NOMO-1 treated with dmso at 0.1 percent for 144 hours (cell line): ENCODE measurements at regions not wholly inside any gene's neighbourhood (a gene's known extent, or its start where the extent isn't known, plus 50 kb on each side); places are given as distances from the start of the nearest gene placed in this dataset.
A peak's percentile ranks its signal among the peaks of the same experiment; 100 is the strongest.
"Not testable (repeated sequence)": the region's sequence is repeated elsewhere in the genome, so short reads cannot be mapped to it uniquely, and the experiment has no call there.

ENCODE experiments used
- DNase-seq: peaks from one replicate; lab custom pipeline; 2025; ENCODE audit not compliant: unreplicated experiment; lab: John Stamatoyannopoulos, UW

GRCh38 chr6:169918239-169918953 lies 167.0 kb downstream of the ERMARD start:
- no peak for DNase-seq

- DNase-seq, result no peak
Measured at GRCh38 chr6:169917153-169917552, 165.7 kb downstream of the ERMARD start.

DNA sequence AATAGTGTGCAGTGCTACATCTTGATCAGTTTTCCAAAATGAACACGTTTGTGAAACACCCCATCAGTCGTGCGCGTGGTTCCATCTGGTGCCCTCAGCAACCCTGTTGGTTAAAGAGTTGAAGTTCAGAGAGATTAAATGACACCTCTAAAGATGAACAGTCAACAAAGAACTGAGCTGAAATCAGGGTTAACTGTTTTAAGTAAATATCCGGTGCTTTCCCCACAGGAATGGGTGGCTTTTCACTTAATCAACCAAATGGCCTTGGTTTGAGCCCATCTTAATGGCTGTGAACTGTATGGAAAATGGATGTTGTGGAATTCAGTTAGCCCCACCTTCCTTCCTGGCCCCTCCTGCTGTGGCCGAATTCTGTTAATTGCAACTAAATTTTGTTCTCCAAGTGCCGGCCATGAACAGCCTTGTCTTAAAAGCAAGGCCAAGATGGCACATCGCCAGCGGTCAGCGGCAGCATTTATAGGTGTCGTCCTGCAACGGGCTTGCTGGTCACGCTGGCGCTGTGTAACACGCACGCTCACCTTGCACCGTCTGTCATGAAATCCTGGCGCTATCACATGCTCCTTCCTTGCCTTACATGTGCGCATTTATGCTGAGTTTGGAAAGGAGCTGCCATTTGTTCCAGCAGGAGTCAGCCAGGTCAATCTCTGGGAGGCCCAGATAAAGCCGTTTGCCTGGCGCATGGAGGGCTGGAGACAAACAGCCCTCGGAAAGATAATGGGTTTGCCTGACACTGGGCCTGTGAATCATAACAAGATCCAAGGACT lies 164.5 kb downstream of the ERMARD start:
- DNase-seq, result no peak

DNA sequence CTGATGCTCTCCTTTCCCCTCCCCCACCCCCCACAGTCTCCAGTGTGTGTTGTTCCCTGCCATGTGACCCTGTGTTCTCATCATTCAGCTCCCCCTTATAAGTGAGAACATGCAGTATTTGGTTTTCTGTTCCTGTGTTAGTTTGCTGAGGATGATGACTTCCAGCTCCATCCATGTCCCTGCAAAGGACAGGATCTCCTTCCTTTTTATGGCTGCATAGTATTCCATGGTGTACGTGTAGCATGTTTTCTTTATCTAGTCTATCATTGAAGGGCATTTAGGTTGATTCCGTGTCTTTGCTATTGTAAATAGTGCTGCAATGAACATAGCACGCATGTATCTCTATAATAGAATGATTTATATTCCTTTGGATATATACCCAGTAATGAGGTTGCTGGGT lies 162.3 kb downstream of the ERMARD start:
- not testable (repeated sequence) for DNase-seq

GRCh38 chr6:169913096-169913638 lies 161.7 kb downstream of the ERMARD start:
- DNase-seq, result peak; percentile 61

GRCh38 chr6:169912266-169913095 lies 161.1 kb downstream of the ERMARD start:
- peak; percentile 70 for DNase-seq

DNA sequence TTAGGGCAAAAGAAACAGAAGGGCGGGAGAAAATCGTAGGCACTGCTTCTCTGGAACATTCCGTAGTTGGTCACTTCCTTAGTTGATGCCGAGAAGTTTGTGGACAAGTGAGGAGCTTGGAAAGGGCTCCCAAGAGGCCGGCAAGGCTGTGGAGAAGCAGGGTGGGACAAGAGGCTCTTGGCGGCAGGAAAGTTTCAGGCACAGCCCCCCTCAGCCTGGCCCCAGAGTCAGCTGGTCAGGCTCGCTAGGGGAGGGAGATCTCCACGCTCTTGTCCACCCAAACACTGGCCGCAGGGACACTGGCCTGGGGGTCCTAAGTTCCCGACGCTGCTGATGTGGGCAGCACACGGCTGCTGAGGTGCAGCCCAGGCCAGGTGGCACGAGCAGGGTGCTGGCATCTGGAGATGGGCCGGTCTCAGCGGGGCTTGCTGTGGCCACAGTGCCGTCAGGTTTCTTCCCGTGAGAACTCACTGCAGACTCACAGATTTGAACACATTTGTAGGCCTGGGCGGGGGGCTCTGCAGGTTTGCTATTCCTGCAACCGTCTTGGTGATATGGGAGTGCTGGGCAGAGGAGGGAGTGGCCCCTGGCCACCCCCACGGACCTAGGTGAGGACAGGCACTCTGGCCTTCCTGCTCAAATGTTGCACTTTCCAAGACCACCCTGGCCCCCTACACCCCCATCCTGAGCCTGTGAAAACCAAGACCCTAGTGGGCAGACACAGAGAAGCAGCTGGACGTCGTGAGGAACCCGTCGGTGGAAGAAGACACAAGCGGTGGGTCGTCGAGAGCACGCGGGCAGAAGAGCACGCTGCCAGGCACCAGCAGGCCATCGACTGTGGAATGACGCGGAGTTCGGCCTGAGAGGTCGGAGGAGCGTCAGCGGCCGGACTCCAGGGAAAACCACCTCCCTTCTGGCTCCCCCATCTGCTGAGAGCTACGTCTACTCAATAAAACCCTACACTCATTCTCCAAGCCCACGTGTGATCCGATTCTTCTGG lies 160.1 kb downstream of the ERMARD start:
- DNase-seq, result no peak

DNA sequence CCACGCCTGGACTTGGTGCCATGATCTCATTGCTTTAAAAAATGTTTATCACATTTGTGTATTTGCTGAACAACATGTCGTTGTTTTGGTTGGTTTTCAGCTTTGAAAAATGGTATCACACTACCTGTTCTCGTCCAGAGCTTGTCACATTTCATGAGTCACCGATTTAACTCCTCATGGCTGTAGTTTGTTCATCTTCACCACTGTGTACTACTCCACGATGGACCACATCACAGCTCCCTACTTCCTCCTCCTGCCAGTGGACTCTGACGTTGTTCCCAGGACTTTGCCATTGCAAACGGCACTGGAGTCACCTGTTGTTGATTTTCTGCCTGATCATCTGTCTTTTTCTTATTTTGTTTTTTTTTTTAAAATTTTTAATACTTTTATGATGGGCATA lies 157.7 kb downstream of the ERMARD start:
- DNase-seq, result no peak

- no peak for DNase-seq
Measured at GRCh38 chr6:169908403-169908933, 157.0 kb downstream of the ERMARD start.

DNA sequence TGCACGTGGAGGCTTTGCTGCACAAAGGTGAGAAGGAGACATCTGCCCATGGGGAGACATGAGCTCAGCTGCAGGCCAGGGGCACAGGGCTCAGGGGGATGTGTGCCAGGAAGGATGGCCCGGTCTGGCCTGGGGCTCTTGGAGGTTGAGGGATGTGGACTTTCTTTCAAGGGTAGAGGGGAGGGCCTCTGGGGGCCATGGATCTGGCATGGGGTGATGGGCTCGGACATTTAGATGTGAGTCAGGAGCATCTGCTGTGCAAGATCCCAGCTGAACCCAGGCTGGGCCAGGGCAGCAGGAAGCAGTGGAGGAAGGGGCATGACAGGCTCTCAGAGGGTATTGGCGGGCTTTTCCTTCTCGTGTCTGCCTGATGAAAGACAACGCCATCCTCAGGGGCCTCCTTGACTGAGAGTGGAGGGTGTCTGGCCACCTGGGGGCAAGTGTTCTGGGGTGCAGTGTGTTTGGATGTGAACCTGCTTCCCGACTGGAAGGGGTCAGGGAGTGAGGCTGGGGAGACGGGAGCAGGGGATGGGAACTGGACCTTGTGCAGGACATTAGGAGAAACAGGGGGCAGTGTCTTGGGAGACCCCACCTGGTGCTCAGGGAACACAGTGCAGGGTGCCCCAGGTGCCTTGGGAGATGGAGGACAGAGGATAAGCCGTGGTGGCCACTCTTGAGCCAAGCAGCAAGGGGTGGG lies 156.1 kb downstream of the ERMARD start:
- DNase-seq, result no peak

DNA sequence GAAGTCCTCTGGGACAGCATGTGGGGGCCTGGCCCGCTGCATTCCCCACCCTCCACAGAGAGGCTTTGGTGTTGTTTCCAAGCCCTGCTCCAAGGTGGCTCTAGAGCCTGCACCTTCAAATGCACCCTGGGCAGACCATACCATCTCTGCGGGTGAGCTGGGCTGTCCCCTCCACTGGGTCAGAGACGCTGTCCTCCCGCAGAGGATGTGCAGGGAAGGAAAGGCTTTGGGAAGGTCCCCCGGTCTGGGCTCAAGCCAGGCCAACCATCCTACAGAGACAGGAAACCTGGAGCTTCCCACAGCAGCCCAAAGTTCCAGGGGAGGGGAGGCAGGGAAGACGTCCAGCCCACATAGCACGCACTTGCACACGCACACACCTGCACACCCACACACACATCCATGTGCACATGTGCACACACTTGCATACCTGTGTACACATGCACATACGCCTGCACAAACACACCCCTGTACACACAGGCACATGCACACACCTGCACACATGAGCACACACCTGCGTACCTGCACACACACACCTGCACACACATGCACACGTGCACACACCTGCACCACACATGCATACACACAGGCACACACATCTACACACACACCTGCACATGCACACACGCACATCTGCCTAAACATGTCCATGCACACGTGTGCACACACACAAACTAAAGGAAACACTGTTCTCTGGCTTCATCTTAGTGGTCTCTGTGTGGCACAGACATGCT lies 155.4 kb downstream of the ERMARD start:
- DNase-seq, result no peak

DNA sequence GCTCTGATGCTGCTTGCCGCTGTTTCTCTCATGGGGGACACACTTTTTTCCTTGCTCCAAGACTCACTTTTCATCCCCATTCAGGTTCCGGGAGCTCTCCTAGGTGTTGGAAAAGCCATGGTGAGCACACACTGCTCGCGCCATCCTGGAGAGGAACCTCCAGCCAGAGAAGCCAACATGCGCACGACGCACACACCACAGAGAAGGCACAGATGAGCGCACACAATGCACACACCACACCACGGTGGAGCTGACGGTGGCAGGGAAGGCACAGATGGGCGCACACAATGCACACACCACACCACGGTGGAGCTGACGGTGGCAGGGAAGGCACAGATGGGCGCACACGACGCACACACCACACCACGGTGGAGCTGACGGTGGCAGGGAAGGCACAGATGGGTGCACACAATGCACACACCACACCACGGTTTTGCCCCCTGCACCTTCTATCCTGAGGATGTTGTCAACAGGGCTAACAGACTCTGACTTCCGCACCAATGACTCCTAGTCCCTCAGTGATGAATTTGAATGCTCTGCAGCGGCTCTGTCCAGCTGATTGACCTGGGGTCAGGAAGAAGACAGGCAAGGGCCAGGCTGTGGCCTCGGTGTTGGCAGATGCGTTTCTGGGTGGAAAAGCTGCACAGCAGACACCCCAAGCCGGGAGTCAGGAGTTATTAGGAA lies 154.7 kb downstream of the ERMARD start:
- DNase-seq, result no peak

GRCh38 chr6:169905041-169905807 lies 153.8 kb downstream of the ERMARD start:
- DNase-seq, result no peak

- no peak for DNase-seq
Measured at GRCh38 chr6:169904051-169904922, 152.9 kb downstream of the ERMARD start.

DNA sequence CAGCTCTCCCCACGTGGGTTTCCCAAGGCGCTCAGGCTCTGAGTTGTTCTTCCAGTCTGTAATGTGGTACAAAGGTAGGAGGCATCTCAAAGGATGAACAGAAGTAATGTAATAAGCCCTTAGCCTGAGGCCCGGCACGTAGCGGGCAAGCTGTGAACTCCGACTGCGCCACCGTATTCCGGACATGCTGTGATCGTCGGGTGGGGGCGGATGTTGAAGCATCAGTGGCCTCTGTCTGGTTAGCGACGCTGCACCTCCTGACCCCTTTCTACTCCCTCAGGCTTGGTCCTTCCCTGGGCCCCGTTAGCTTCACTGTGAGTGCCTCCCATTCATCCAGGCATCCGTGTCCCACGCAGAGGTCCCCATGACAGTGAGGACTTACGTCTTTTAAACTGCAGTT lies 151.7 kb downstream of the ERMARD start:
- DNase-seq, result no peak

DNA sequence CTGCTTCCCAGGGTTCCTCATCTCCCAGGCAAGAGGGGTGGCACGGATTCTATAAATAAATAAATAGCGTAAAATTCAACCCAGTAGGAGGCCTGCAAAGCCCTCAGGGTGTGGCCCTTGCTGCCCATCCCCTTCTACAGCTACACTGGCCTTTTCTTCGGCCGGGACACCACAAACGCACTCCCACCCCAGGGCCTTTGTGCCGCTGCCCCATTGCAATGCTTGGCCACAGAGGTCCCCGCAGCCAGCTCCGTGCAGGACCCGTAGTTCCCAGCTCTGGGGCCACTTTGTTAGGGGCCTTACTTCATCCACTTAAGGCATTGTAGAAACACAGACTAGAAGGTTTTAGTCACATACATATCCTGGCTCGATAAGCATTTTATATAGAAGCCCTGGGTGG lies 151.2 kb downstream of the ERMARD start:
- no peak for DNase-seq
